ENCODE measurements at regions not wholly inside any gene's neighbourhood (a gene's known extent, or its start where the extent isn't known, plus 50 kb on each side); places are given as distances from the start of the nearest gene placed in this dataset.
A peak's percentile ranks its signal among the peaks of the same experiment; 100 is the strongest.

GRCh38 chr5:135218790-135219568 lies 180.1 kb downstream of the MACROH2A1 start:
- Histone ChIP-seq H4K20me1 (ENCODE audit: insufficient read depth, low read length, poor library complexity, severe bottlenecking) (no peaks in the 10 kb centered on the region), H3K4me2 (ENCODE audit: low read depth, low read length, poor library complexity, severe bottlenecking) (no peak overlapping the region), H3K9me2 (replicated peaks; ENCODE audit: low read depth, low read length) (no peaks in the 10 kb centered on the region), H3K27me3 (ENCODE audit: insufficient read depth, low read length, poor library complexity, severe bottlenecking) (no peaks in the 10 kb centered on the region), H3F3A (ENCODE audit: low read depth) (no peaks in the 10 kb centered on the region), H3K4me3 (ENCODE audit: low read length, poor library complexity, severe bottlenecking) (no peak overlapping the region), H3K36me3 (ENCODE audit: insufficient read depth, low read length) (no peaks in the 10 kb centered on the region), H3K4me1 (ENCODE audit: insufficient read depth, low read length, poor library complexity, severe bottlenecking) (no peaks in the 10 kb centered on the region), H3K9ac (ENCODE audit: low read depth, low read length, poor library complexity, severe bottlenecking) (no peak overlapping the region), H2AFZ (ENCODE audit: low read length) (no peak overlapping the region), H3K9me3 (ENCODE audit: insufficient read depth, low read depth, low read length) (no peaks in the 10 kb centered on the region), H3K79me2 (ENCODE audit: insufficient read depth, low read length) (no peaks in the 10 kb centered on the region)
- no peak for TF ChIP-seq EZH2phosphoT487 (IDR thresholded peaks at IDR 0.05; ENCODE audit: borderline replicate concordance)
- TF ChIP-seq, protein P1, sequence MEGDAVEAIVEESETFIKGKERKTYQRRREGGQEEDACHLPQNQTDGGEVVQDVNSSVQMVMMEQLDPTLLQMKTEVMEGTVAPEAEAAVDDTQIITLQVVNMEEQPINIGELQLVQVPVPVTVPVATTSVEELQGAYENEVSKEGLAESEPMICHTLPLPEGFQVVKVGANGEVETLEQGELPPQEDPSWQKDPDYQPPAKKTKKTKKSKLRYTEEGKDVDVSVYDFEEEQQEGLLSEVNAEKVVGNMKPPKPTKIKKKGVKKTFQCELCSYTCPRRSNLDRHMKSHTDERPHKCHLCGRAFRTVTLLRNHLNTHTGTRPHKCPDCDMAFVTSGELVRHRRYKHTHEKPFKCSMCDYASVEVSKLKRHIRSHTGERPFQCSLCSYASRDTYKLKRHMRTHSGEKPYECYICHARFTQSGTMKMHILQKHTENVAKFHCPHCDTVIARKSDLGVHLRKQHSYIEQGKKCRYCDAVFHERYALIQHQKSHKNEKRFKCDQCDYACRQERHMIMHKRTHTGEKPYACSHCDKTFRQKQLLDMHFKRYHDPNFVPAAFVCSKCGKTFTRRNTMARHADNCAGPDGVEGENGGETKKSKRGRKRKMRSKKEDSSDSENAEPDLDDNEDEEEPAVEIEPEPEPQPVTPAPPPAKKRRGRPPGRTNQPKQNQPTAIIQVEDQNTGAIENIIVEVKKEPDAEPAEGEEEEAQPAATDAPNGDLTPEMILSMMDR (conservative IDR thresholded peaks at IDR 0.05; ENCODE audit: low read length) = no peak

DNA sequence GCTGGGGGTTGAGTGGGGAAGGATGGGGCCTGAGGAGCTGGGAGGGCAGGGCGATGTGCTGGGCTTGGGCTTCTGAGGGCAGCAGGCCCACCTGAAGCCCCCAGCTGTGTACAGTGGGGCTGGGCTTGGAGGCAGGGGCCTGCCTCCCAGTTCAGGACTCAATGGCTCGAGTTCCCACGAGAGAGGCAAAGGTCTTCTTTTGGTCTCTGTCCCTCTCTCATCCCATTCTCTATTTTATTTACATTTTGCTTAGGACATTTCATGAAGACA lies 180.6 kb downstream of the MACROH2A1 start:
- Histone ChIP-seq H3K79me2 (ENCODE audit: insufficient read depth, low read length) (no peaks in the 10 kb centered on the region), H3K4me1 (ENCODE audit: insufficient read depth, low read length, poor library complexity, severe bottlenecking) (no peaks in the 10 kb centered on the region), H3K9me3 (ENCODE audit: insufficient read depth, low read depth, low read length) (no peaks in the 10 kb centered on the region), H3K36me3 (ENCODE audit: insufficient read depth, low read length) (no peaks in the 10 kb centered on the region), H2AFZ (ENCODE audit: low read length) (no peak overlapping the region), H3K27me3 (ENCODE audit: insufficient read depth, low read length, poor library complexity, severe bottlenecking) (no peaks in the 10 kb centered on the region), H3F3A (ENCODE audit: low read depth) (no peaks in the 10 kb centered on the region), H3K4me2 (ENCODE audit: low read depth, low read length, poor library complexity, severe bottlenecking) (no peak overlapping the region), H3K9ac (ENCODE audit: low read depth, low read length, poor library complexity, severe bottlenecking) (no peak overlapping the region), H3K9me2 (replicated peaks; ENCODE audit: low read depth, low read length) (no peaks in the 10 kb centered on the region), H4K20me1 (ENCODE audit: insufficient read depth, low read length, poor library complexity, severe bottlenecking) (no peaks in the 10 kb centered on the region), H3K4me3 (ENCODE audit: low read length, poor library complexity, severe bottlenecking) (no peak overlapping the region)
- no peak for TF ChIP-seq EZH2phosphoT487 (IDR thresholded peaks at IDR 0.05; ENCODE audit: borderline replicate concordance)
- TF ChIP-seq, protein P1 (conservative IDR thresholded peaks at IDR 0.05; ENCODE audit: low read length) = no peak

- TF ChIP-seq EZH2phosphoT487 (IDR thresholded peaks at IDR 0.05; ENCODE audit: borderline replicate concordance) = no peak
- TF ChIP-seq, protein P1 (conservative IDR thresholded peaks at IDR 0.05; ENCODE audit: low read length) = peak; percentile 58
- H2AFZ ChIP-seq (ENCODE audit: low read length) = no peak overlapping the region
- H3K4me2 ChIP-seq (ENCODE audit: low read depth, low read length, poor library complexity, severe bottlenecking) = no peak overlapping the region
- H3F3A ChIP-seq (ENCODE audit: low read depth) = no peaks in the 10 kb centered on the region
- H3K9me2 ChIP-seq (replicated peaks; ENCODE audit: low read depth, low read length) = no peaks in the 10 kb centered on the region
- H3K9ac ChIP-seq (ENCODE audit: low read depth, low read length, poor library complexity, severe bottlenecking) = no peak overlapping the region
- H4K20me1 ChIP-seq (ENCODE audit: insufficient read depth, low read length, poor library complexity, severe bottlenecking) = no peaks in the 10 kb centered on the region
- H3K4me3 ChIP-seq (ENCODE audit: low read length, poor library complexity, severe bottlenecking) = no peak overlapping the region
- H3K9me3 ChIP-seq (ENCODE audit: insufficient read depth, low read depth, low read length) = no peaks in the 10 kb centered on the region
- H3K27me3 ChIP-seq (ENCODE audit: insufficient read depth, low read length, poor library complexity, severe bottlenecking) = no peaks in the 10 kb centered on the region
- no peaks in the 10 kb centered on the region for H3K36me3 ChIP-seq (ENCODE audit: insufficient read depth, low read length)
- H3K4me1 ChIP-seq (ENCODE audit: insufficient read depth, low read length, poor library complexity, severe bottlenecking) = no peaks in the 10 kb centered on the region
- H3K79me2 ChIP-seq (ENCODE audit: insufficient read depth, low read length) = no peaks in the 10 kb centered on the region
Measured at GRCh38 chr5:135217669-135218485, 181.2 kb downstream of the MACROH2A1 start.
